Fibroblast of lung (primary cell): ENCODE measurements at regions not wholly inside any gene's neighbourhood (a gene's known extent, or its start where the extent isn't known, plus 50 kb on each side); places are given as distances from the start of the nearest gene placed in this dataset.

Experiments used
- EZH2 ChIP-seq: IDR thresholded peaks from 2 replicates; pipeline ENCODE4 v1.5.1; 2012; ENCODE audit warnings: low read length, control low read depth, mild to moderate bottlenecking; ENCODE audit errors: missing control alignments
- TF ChIP-seq, protein P1 (sequence below), 2 donors: IDR thresholded peaks in 1 of 2; conservative IDR thresholded peaks in 1 of 2; 1 replicate in 1 of 2; 2 replicates in 1 of 2; pipeline ENCODE4 v1.5.1; 2011 to 2012; ENCODE audit warnings: low read length in 2 of 2, control low read depth in 1 of 2, inconsistent platforms in 1 of 2, low read depth in 1 of 2, mild to moderate bottlenecking in 1 of 2

GRCh38 chr16:52924162-52924561 is 128.5 kb downstream of the CHD9NB start:
- TF ChIP-seq, protein P1, sequence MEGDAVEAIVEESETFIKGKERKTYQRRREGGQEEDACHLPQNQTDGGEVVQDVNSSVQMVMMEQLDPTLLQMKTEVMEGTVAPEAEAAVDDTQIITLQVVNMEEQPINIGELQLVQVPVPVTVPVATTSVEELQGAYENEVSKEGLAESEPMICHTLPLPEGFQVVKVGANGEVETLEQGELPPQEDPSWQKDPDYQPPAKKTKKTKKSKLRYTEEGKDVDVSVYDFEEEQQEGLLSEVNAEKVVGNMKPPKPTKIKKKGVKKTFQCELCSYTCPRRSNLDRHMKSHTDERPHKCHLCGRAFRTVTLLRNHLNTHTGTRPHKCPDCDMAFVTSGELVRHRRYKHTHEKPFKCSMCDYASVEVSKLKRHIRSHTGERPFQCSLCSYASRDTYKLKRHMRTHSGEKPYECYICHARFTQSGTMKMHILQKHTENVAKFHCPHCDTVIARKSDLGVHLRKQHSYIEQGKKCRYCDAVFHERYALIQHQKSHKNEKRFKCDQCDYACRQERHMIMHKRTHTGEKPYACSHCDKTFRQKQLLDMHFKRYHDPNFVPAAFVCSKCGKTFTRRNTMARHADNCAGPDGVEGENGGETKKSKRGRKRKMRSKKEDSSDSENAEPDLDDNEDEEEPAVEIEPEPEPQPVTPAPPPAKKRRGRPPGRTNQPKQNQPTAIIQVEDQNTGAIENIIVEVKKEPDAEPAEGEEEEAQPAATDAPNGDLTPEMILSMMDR (conservative IDR thresholded peaks at IDR 0.05 in 1 of 2, IDR thresholded peaks at IDR 0.05 in 1 of 2; ENCODE audit: low read depth in 1 of 2, low read length in 2 of 2) = no peak
- no peak for TF ChIP-seq EZH2
